ENCODE measurements at regions not wholly inside any gene's neighbourhood (a gene's known extent, or its start where the extent isn't known, plus 50 kb on each side); places are given as distances from the start of the nearest gene placed in this dataset.

DNA sequence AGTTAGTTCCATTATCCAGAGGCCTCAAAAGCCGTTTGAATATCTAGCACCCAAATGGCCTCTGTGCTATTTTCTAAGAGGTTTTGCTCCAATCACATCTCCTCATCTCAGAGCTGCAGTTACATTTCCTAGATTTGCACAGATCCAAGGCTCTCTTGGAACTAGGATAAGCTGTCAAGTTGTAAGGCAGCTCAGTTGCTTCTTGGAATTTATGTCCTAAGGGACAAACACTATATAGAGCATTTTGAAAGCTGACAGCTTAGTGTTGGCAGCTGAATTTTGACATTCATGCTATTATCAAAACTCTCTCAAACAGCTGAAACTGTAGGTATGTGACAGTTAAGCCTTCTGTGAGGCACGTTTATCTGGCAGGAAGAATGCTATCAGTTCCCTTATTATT is 97.0 kb downstream of the MACIR start:
- TF ChIP-seq CTBP1 (IDR thresholded peaks at IDR 0.05; ENCODE audit: borderline replicate concordance) (no peak), SP1 (IDR thresholded peaks at IDR 0.05) (no peak), BHLHE40 (IDR thresholded peaks at IDR 0.05; ENCODE audit: borderline replicate concordance) (no peak), FOXA1 (IDR thresholded peaks at IDR 0.05) (no peak), FOXM1 (IDR thresholded peaks at IDR 0.05; ENCODE audit: borderline replicate concordance) (no peak), SUZ12 (IDR thresholded peaks at IDR 0.05) (no peak), FOXK2 (IDR thresholded peaks at IDR 0.05) (no peak), TARDBP (IDR thresholded peaks at IDR 0.05) (no peak), HDGF (IDR thresholded peaks at IDR 0.05; ENCODE audit: borderline replicate concordance) (no peak), ELF4 (IDR thresholded peaks at IDR 0.05) (no peak), L3MBTL2 (conservative IDR thresholded peaks at IDR 0.05) (no peak), ZNF384 (IDR thresholded peaks at IDR 0.05) (no peak), NFRKB (IDR thresholded peaks at IDR 0.05) (no peak)
